Rectal smooth muscle tissue (tissue), 1 donor: ENCODE measurements at regions not wholly inside any gene's neighbourhood (a gene's known extent, or its start where the extent isn't known, plus 50 kb on each side); places are given as distances from the start of the nearest gene placed in this dataset.

Source experiments
- H3K27ac ChIP-seq: one replicate; pipeline ENCODE4 v1.7.0; 2013; ENCODE audit warnings: low read depth, low read length, inconsistent platforms
- H3K27me3 ChIP-seq: one replicate; pipeline ENCODE4 v1.7.0; 2013; ENCODE audit warnings: low read length; ENCODE audit not compliant: control insufficient read depth, insufficient read depth
- H3K36me3 ChIP-seq: one replicate; pipeline ENCODE4 v1.7.0; 2013; ENCODE audit warnings: low read length; ENCODE audit not compliant: control insufficient read depth, insufficient read depth
- H3K4me1 ChIP-seq: one replicate; pipeline ENCODE4 v1.7.0; 2013; ENCODE audit warnings: low read length; ENCODE audit not compliant: control insufficient read depth, insufficient read depth
- H3K4me3 ChIP-seq: one replicate; pipeline ENCODE4 v1.7.0; 2013; ENCODE audit warnings: low read length
- H3K9ac ChIP-seq: one replicate; pipeline ENCODE4 v1.7.0; 2013; ENCODE audit warnings: low read length

GRCh38 chr2:39515897-39516346 lies 78.8 kb upstream of the MAP4K3 start:
- Histone ChIP-seq H3K36me3 (no peaks in the 10 kb centered on the region), H3K4me1 (peaks cover 47% of the 10 kb centered on the region), H3K4me3 (no peak overlapping the region), H3K27ac (peak overlapping the region; percentile 87), H3K9ac (no peak overlapping the region), H3K27me3 (no peaks in the 10 kb centered on the region)

GRCh38 chr2:39516347-39517101 lies 79.4 kb upstream of the MAP4K3 start:
- peak overlapping the region; percentile 87 for H3K27ac ChIP-seq

DNA sequence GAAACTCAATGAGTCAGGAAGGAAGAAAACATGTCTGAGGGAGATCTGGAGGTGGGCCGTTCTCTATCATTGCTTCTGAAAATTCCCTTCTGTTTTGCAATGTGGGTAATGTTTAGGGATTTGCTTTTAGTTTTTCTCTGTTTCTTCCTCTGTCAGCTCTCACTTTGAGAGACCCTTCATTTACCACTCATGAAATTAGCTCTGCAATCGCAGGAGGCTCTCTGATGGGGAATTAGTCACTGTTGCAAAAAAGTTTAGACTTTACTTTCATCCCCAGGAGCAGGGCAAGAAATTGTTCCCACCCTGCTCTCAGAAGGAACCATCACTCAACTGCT lies 80.0 kb upstream of the MAP4K3 start:
- Histone ChIP-seq H3K36me3 (no peaks in the 10 kb centered on the region), H3K27me3 (no peaks in the 10 kb centered on the region), H3K27ac (peak overlapping the region; percentile 87), H3K4me1 (peaks cover 37% of the 10 kb centered on the region), H3K9ac (no peak overlapping the region), H3K4me3 (no peak overlapping the region)

More at GRCh38 chr2:39516347-39517101, 79.4 kb upstream of the MAP4K3 start:
- Histone ChIP-seq H3K36me3 (no peaks in the 10 kb centered on the region), H3K9ac (no peak overlapping the region), H3K4me1 (peaks cover 41% of the 10 kb centered on the region), H3K4me3 (no peak overlapping the region), H3K27me3 (no peaks in the 10 kb centered on the region)

DNA sequence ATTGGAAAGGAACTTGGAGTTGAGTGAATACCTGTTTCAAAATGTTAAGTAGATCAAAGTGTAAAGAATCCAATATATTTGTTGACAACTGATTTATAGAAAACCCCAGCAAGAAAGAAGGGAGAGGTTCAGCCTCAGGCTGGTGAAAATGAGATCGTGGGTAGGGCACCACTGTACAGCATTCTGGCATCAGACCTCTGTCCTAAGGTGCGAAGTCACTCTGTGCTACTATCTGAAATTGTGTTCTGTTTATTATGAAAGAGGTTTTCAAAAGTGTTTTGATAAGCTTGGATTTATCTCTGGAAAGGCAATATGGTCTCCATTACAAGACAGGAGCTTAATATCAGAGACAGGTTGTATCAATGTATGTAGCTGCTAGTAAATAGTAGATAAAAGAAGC lies 80.5 kb upstream of the MAP4K3 start:
- Histone ChIP-seq H3K27ac (peak overlapping the region; percentile 87), H3K4me3 (no peak overlapping the region), H3K27me3 (no peaks in the 10 kb centered on the region), H3K36me3 (no peaks in the 10 kb centered on the region), H3K9ac (no peak overlapping the region), H3K4me1 (peaks cover 34% of the 10 kb centered on the region)

DNA sequence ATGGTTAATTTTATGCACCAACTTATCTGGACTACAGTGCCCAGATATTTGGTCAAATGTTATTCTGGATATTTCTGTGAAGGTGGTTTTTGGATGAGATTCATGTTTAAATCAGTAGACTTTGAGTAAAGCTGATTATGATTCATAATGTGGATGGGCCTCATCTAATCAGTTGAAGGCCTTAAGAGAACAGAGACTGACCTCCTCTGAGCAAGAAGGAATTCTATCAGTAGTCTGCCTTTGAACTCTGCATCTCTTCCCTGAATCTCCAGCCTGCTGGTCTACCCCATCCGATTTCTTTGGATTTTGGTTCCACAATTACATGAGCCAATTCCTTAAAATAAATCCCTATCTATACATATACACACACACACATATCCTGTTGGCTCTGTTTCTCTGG lies 82.8 kb upstream of the MAP4K3 start:
- H3K36me3 ChIP-seq: no peaks in the 10 kb centered on the region
- peaks cover 21% of the 10 kb centered on the region for H3K4me1 ChIP-seq
- no peak overlapping the region for H3K9ac ChIP-seq
- no peak overlapping the region for H3K27ac ChIP-seq
- no peaks in the 10 kb centered on the region for H3K27me3 ChIP-seq
- H3K4me3 ChIP-seq: no peak overlapping the region

GRCh38 chr2:39521876-39522517 lies 84.9 kb upstream of the MAP4K3 start:
- Histone ChIP-seq H3K27me3 (no peaks in the 10 kb centered on the region), H3K4me1 (peaks cover 10% of the 10 kb centered on the region), H3K9ac (no peak overlapping the region), H3K27ac (no peak overlapping the region), H3K4me3 (no peak overlapping the region), H3K36me3 (no peaks in the 10 kb centered on the region)

DNA sequence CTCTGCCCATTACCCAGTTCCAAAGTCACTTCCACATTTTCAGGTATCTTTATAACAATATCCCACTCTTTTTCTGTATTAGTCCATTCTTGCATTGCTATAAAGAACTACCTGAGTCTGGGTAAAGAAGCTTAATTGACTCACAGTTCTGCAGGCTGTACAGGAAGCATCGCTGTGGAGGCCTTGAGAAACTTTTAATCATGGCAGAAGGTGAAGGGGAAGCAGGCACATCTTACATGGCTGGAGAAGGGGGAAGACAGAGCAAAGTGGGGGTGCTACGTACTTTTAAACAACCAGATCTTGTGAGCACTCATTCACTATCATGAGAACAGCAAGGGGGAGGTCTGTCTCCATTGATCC lies 85.4 kb upstream of the MAP4K3 start:
- H3K4me1 ChIP-seq: peaks cover 5% of the 10 kb centered on the region
- no peak overlapping the region for H3K9ac ChIP-seq
- H3K4me3 ChIP-seq: no peak overlapping the region
- no peaks in the 10 kb centered on the region for H3K36me3 ChIP-seq
- no peak overlapping the region for H3K27ac ChIP-seq
- no peaks in the 10 kb centered on the region for H3K27me3 ChIP-seq

DNA sequence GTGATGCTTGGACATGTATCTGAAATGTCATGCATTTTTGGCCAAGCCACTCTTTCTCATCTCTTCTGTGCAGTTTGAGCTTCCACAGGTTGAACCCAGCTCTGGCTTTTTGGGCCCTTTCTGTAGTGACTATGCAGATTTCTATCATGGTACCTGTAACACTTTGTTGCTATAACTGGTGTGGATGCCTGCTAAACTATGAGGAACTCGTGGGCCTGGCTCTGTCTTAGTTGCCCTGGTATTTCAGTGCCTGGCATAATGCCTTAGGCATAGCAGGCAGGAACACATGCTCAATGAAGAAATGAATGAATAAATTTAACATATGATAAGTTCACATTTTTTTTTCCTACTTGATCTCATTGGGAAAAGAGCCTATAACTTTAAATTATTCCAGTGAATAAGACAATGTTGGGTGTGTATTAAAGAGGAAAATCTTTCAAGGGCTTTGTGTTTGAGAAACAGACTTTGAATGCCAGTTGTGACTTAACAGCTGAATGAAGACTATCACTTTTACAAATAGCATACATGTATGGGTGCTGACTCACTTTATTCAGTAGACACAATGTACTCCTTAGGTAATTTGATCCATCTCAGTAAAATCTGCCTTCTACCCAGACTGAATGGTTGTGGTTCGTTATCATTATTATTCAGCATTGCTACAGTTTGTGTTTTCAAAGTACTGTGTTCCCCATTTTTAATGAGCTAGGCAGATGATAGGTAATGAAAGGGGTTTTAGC lies 86.4 kb upstream of the MAP4K3 start:
- Histone ChIP-seq H3K27me3 (no peaks in the 10 kb centered on the region), H3K4me1 (no peaks in the 10 kb centered on the region), H3K36me3 (no peaks in the 10 kb centered on the region), H3K4me3 (no peak overlapping the region), H3K27ac (no peak overlapping the region), H3K9ac (no peak overlapping the region)

DNA sequence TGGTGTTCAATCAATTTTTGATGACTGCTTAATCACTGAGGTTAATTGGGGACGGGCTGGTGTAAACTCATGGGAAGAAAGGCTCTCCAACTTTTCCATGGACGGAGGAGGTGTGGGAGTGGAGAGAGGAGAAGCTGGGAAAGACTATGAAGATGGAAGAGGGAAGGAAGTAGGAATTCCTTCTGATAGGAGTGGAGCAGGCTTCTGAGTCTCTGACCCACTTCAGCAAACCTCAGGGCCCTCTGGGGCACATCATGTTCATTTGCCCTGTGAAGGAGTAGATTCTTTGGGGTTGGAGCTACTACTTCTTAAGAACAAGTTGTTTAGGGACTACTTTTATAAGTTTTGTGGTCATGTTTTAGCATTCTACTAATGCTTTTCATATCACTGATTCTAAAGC lies 87.0 kb upstream of the MAP4K3 start:
- H3K9ac ChIP-seq: no peak overlapping the region
- no peaks in the 10 kb centered on the region for H3K27me3 ChIP-seq
- H3K36me3 ChIP-seq: no peaks in the 10 kb centered on the region
- no peaks in the 10 kb centered on the region for H3K4me1 ChIP-seq
- no peak overlapping the region for H3K27ac ChIP-seq
- H3K4me3 ChIP-seq: no peak overlapping the region

- Histone ChIP-seq H3K4me1 (no peaks in the 10 kb centered on the region), H3K4me3 (no peak overlapping the region), H3K27ac (no peak overlapping the region), H3K27me3 (no peaks in the 10 kb centered on the region), H3K9ac (no peak overlapping the region), H3K36me3 (no peaks in the 10 kb centered on the region)
These were observed 87.9 kb upstream of the MAP4K3 start for GRCh38 chr2:39524756-39525635.

DNA sequence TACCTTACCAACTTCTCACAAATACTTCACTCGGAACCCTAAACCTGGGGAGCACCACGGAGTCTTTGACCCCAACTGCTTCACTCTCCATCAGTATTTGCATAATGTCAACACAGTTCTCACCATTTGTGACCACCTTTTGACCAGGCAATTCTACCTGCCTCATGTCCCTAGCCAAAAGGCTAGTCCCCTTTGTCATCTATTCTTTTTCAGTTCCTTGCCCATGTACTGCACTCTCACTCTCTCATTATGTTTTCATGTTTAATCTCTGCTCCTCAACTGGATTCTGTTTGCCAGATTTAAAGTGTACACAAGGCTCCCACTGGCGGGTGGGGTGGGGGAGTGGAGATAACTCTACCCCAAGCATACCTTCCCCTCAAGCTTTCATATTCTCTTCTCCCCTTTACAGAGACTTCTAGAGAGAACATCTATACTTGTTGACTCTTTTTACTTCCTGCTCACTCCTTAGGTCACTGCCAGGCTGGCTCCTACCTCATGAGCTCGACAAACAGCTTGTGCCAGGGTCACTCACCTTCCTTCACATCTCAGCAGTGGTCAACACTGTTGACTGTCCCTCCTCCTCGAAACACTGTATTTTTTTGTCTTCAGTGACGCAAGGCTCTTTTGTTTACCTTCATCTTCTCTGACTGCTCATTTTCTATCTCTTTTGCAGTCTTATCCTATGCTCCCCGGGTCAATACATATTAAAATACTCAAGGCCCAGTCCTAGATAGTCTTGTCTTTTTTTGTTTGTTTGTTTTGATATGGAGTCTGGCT lies 88.7 kb upstream of the MAP4K3 start:
- Histone ChIP-seq H3K9ac (no peak overlapping the region), H3K4me1 (no peaks in the 10 kb centered on the region), H3K36me3 (no peaks in the 10 kb centered on the region), H3K27ac (no peak overlapping the region), H3K27me3 (no peaks in the 10 kb centered on the region), H3K4me3 (peak overlapping the region; percentile 3)
